Left colon (tissue), 2 donors: ENCODE measurements at regions not wholly inside any gene's neighbourhood (a gene's known extent, or its start where the extent isn't known, plus 50 kb on each side); places are given as distances from the start of the nearest gene placed in this dataset.

ENCODE experiments used
- ATAC-seq: fragments of 200-7000 bp; cut with Tn5 transposase; one replicate; pipeline ENCODE4 v1.9.1; 2020; ENCODE audit warnings: mild to moderate bottlenecking, moderate library complexity
- DNase-seq, 2 donors: peaks; one replicate each; pipeline ENCODE4 v3.0.0-alpha.2; 2020
- intact Hi-C, 2 donors: fragments of 100-400 bp; cut with DNase I in 1 of 2; cut with micrococcal nuclease in 1 of 2; formaldehyde crosslinking; loops; one replicate each; pipeline versions ENCODE4 v1.11.2 to v1.14.0; 2022; cut with DNase I, micrococcal nuclease
- donor health status: DM: no; HTN: no; CAD: no.
- donor health status: DM: yes; HTN: yes; CAD: no.

DNA sequence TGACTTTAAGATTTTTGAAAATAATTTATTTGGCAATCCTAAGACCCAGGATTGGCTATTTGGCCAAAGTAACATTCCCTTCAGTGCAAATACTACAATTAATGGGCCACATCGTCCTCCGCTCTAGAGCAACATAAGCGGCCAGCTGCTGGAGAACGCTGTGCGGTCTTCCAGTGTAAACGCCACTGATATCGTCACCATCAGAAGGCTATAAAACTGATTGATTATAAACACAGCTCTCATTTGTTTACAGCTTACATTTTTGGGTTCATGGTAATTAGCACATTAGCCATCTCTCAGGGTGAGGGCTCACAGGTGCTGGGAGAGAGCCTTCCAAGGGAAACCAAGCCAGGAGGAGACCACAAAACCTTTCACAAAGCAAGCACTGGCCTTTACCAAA is 130.1 kb upstream of the BMP4 start:
- intact Hi-C loops, result no loop called here
- ATAC-seq, result no peak
- peak; percentile 12 to 31 for DNase-seq

DNA sequence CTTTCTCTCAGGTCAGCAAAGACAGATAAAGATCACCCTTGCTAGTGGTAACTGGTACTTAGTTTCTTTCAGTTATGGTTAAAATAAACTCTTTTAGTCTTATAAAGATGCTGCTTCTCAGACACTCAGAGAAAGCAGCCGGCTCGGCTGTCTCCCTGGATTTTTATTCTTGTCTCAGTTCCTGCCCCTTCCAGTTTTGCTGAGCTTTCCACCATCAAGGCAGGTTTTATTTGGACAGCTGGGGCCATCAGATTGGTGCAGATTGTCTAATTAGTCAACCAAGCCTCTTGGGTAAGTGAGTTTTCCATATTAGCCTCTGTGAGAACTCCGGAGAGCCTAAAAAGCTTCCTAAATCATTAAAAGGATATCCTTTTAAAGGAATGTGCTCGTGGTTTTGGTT is 130.8 kb upstream of the BMP4 start:
- ATAC-seq, result no peak
- DNase-seq, result no peak
- intact Hi-C loops, result no loop called here

DNA sequence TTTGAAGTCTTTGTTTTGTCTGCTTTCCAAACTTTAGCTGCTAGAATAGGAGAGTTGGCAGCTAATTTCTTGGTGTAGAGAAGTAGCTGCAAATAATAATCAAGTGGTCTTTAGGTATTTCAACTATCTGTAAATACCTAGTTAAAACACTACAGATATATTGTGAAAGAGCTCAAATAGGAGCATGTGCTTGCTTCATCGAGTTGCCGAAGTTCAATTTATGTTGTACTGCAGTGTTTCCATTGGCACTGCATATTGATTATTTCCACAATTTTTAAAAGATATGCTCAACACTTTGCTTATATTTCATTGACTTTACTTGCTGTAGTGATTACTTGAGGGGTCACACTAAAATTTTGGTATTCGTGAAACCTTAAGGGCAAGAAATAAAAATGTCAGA is 131.6 kb upstream of the BMP4 start:
- ATAC-seq (no peak), DNase-seq (no peak)
- intact Hi-C loops, result no loop called here

DNA sequence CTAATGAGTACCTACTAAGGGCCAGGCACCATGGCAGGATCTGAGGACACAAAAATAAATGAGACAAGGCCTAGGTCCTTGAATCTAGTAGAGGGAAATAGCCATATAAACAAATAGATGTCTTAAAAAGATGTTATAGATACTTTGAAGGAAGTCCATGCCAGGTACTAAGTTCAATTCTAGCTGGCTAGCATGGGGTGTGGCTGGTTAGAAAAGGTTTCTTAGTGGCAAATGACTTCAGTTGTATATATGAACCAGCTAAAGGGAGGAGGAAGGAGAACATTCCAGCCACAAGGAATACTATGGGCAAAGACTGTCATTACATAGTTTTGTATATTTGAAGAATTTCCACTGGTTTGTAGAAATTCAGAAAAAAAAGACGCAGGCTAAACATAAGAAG is 133.6 kb upstream of the BMP4 start:
- intact Hi-C loops, result no loop called here
- ATAC-seq, result peak; percentile 94
- no peak for DNase-seq

DNA sequence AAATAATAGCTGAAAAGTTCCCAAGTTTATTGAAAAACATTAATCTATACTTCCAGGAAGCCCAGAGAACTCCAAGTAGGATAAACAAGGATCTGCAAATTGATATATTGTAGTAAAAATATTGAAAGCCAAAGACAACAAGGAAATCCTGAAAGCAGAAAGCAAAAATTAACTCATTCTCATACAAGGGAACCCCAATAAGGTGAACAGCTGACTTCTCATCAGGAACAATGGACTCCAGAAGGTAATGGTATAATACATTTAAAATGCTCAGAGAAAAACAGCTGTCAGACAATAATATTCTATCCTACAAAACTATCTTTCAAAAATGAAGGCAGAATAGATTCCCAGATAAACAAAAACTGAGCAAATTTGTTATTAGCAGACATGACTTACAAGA is 138.1 kb upstream of the BMP4 start:
- no peak for DNase-seq
- intact Hi-C loops, result no loop called here
- ATAC-seq, result no peak

DNA sequence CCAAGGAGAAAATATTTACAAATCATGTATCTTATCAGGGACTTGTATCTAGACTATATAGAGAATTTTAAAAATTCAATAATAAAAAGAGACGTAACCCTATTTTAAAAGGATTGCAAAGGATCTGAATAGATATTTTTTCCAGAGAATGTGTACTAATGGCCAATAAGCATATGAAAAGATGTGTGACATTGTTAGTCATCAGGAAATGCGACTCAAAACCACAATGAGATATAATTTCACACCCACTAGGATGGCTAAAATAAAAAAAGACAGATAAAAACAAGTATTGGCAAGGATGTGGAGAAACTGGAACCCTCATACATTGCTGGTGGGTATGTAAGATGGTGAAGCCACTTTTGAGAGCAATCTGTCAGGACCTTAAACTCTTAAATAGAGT is 141.9 kb upstream of the BMP4 start:
- DNase-seq (no peak), ATAC-seq (no peak)
- intact Hi-C loops, result no loop called here

DNA sequence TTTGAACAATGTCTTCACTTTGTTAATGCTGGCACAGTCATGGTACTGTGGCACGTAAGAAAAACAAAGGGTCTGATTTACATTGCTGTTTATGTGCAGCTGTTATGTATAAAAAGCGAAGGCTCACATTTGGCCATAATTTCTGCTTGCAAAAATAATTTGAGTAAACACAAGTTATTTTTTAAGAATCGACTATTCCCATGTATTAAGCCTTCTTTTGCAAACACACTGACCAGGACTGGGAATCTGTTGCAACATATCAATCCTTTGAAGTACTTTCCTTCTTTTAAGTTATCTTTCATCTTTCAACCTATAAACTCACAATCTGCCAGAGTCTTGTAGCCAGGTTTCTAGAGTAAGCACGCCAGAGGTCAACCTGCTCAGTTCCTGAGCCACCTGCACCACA is 145.4 kb upstream of the BMP4 start:
- ATAC-seq (no peak), DNase-seq (no peak)
- intact Hi-C loops, result no loop called here

DNA sequence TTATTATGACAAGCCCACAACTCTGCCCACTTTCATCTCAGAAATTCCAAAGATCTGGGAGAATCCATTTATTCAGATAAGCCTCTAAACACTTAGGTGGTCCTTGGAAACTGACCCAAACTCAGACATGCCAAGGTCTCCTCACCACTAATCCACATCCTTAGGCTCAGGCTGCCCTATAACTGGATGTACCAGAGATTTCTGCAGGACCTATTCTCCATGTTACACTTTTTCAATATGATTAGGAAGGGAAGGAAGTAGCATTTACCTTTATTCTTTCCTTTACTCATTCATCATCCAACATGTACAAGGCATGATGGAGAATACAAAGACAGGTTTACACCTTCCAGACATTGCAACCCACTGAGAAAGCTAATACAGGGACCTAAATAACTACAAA is 145.9 kb upstream of the BMP4 start:
- DNase-seq (no peak), ATAC-seq (no peak)
- intact Hi-C loops, result no loop called here

DNA sequence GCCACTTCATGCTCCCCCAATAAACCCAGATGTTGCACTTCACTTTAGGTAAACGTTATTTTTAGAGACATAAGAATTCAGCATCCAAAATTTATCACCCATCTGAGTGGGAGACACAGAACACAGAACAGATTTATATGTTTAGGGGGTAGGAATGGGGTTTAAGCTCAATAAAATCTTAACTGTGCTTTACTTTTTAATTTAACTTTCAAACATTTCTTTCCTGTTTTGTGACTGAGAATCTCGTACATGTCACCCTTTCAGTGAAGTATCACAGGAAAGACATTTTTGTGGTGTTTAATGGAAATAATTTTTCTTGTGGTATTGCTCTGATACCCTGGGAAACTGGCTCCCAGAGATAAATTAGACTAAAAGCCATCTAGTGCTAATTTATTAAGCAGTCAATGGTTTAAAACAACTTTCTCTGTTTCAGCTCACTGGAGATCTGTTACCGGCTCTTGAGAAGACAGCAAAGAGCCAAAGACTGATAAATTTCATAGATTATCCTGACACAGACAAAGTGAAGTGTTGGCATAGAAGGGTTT is 148.0 kb upstream of the BMP4 start:
- no peak for DNase-seq
- intact Hi-C loops, result no loop called here
- ATAC-seq, result no peak

DNA sequence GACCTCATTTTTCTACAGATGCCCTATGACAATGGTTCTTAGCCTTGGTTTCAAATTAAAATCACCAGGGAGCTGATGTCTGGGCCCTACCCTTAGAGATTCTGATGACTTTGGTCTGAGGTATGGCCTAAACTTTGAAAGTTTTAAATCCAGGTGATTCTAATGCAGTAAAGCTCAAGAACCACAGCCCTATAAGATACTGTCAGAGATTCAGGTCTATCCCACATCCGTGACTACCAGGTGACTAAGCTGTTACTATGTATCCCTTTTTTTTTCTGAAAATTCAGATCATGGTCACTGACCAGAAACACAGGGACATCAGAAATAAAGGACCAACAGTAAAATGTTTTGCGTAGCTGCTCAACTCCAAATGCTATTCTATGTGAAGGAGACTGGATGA is 148.8 kb upstream of the BMP4 start:
- intact Hi-C loops, result no loop called here
- DNase-seq, result no peak
- no peak for ATAC-seq

DNA sequence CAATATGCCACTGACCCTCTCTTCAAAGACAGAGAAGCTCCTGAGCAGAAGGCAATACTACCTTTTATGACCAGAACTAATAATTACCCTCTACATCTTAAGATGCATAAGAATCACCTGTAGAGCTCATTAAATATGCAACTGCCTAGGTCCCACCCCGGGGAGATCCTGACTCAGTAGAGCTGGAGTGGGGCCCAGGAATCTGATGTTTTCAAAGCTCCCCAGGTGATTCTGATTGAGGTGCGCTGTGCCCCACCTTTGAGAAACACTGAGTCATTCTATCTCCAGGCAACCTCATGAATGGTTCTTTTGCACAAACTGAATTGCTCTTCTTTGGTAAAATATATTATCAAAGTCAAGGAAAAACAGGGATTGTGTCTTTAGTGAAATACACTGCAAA is 149.3 kb upstream of the BMP4 start:
- ATAC-seq (peak; percentile 55), DNase-seq (no peak)
- intact Hi-C loops, result no loop called here

DNA sequence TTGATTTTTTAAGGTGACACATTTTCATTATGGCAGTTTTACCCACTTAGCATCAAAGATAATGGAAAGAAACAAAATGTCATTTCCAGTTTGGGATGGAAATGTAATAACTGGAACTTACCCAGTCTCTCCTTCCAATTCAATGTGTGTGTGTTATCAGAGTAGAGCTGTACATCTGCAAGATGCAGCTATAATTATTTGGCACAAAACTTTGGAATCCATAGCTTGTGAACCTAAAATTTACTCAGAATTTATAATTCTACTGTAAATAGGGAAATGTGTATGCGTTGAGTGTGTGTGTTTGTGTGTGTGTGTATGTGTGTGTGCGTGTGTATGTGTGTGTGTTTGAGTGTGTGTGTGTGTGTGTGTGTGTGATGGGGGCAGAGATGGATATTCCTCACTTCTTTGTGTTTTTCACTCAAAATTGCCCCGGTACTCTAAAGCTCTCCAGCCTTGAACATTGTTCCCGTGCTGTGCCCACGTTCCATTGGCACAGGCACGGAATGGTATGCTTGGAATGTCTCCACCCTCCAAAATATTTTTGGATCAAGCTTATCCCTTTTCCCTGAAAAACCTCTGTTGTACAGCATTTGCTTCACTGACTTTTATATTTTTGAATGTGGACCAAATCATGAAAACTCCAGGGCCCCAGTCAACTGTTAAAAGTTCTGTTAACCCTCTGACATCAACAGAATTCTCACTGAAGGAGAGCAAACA is 150.2 kb upstream of the BMP4 start:
- intact Hi-C loops, result no loop called here
- ATAC-seq (no peak), DNase-seq (no peak)

DNA sequence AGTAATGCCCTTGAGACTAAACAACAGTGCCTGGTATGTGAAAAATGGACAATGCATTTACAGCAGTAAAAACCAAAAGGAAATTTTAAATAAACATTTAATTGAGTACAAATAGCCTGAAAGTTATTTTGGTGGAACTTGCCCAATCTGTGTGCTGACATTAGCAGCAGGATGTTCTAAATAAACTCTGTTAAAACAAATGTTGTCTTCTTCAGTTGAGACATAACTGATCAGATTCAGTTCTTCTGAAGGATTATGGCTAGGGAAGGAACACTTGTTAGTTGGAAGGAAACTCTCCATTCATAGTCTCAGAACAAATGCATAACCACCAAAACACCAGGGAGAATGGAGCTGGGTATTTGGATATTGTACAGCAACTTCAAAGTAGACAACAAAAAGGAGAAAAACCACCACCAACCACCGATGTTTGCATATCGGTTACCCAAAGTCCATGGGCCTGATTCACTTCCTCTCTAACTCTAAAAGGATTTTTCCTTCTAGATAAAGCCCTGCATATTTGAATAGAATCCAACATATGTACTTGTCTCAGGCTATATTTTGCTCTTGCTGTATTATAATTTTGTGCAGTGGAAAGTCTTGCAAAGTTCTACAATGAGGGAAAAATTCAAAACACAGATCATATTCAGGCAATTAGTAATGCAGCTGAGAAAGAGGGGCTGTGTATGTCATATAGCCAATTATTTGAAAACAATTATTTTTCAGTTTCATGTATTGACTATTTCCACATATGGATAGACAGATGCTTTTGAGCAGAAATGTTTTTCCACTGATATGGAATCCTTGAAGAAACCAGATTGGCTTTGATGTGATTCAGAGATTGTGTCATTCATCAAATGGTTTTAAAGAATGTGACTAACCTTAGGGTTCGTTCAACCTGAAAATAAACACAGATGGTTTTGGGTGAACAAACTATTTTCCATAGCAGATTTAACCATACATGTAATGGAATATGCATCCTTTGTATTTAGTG is 152.2 kb upstream of the BMP4 start:
- DNase-seq (no peak), ATAC-seq (no peak)
- intact Hi-C loops, result no loop called here

DNA sequence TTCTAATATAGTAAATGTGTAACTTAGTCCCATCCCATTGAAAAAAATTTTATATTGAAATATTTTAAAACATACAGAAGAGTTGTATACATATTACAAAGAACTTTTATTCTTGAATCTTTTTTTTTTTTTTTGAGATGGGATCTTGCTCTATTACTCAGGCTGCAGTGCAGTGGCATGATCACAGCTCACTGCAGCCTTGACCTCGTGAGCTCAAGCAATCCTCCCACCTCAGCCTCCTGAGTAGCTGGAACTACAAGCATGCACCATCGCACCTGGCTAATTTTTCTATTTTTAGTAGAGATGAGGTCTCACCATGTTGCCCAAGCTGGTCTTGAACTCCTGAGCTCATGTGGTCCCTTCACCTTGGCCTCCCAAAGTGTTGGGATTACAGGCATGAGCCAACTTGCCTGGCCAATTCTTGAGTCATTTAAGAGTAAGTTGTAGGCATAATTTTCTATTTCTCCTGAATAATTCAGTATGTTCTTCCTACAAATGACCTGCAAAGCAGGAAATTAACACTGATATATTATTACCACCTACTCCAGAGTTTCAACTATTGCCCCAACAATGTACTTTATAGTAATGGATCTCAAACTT is 153.0 kb upstream of the BMP4 start:
- DNase-seq (no peak), ATAC-seq (no peak)
- intact Hi-C loops, result no loop called here

DNA sequence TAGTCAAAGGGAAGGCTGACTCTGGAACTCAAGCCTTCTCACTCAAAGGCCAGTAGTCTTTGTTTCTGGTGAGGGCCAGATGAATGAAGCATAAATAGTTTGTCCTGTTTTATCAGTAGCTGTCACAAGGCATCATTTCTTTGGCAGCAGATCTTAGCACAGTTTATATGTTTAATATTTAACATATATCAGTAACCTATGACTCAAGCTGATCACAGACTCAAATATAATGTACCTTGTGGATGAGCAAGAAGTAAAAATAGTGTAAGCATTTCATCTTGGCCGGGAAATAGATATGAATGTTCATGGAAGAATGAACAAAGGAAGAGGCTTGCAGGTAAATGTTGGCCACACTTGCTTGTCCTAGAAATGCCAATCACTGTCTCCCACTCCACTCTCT is 158.3 kb upstream of the BMP4 start:
- no peak for ATAC-seq
- intact Hi-C loops, result no loop called here
- DNase-seq, result no peak

DNA sequence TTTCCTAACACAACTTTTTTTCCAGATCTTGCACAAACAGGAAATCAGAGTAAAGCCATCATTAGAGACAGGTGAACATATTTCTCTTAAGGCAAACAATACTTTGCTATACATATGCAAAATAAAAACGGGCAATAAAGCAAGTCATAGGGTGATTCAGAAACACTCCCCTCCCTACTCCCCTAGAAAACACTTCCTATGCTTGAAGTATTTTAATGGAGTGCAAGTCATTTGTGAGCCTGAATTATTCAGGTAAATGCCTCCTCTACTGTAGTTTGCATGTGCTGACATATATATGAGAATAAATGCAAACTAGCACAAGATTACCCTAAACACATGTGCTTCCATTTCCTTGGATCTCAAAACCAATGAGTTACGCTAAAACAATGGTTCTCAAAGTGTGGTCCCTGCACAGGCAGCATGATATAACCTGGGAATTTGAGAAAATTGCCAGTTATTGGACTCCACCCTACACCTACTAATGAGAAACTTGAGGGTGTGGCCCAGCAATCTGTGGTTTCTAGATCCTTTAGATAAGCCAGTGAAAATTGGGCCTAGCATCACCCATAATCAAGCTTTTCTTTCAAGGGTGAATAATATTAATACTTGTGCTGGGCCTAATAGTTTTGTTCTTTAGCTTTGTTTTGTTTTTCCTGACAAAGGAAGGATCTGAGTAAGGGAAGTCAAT is 159.7 kb upstream of the BMP4 start:
- no peak for DNase-seq
- no peak for ATAC-seq
- intact Hi-C loops, result no loop called here

DNA sequence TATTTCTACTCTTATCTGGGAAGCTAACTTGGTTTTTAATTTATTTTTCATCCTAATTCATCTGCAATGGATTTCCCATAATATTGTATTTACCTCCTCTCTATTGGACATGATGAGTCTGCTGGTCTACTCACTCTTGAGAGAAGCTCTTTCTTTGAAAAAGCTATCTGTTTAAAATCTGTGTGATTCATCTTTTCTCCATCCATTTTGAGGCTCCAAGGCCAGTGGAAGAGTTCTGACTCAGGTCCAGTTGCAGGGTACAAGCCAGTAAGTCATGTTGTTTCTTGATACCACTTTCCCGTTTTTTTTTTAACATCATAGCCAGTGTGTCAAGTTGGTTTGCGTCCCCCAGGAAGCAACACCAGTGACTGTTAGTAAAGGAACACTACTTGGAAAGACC is 160.3 kb upstream of the BMP4 start:
- ATAC-seq (no peak), DNase-seq (no peak)
- intact Hi-C loops, result no loop called here

DNA sequence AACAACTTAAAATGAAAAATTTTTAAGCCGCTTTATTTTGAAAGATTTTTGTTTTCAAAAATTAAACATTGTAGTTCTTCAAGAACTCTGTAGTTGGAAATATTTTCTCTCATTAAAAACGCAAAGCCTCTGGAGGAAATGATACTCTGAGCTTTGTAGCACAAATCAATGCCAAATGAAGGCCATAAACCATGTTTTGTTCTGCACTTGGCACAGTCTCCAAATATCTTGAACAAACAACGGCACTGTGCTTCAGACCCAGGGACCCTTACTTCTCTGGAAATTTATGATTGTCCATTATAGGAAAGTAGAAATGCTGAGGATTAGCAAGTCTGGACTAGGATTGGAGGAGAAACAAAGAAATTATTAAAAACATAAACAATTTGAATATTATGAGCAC is 160.8 kb upstream of the BMP4 start:
- intact Hi-C loops, result no loop called here
- no peak for DNase-seq
- ATAC-seq, result no peak

DNA sequence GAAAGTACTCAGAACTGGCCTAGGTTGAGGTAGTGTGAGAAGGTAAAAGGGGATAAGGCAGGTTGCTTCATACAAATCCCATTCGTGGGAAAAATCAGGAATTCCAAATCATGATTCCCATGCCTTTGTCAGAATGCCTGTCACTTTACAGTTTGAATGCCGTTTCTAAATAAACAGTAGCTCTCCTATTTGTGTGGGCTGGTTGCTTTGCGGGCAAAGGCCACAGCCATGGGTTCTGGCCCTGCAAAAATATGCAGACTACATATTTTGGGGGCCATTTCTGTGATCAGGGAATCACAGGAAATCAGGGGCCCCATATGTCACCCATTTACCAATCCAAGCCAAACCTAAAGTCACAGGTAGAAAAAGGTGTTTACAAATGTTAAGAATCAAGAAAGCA is 161.3 kb upstream of the BMP4 start:
- no peak for DNase-seq
- intact Hi-C loops, result no loop called here
- ATAC-seq, result no peak
